Esophagus muscularis mucosa (tissue), 3 donors: ENCODE measurements at regions not wholly inside any gene's neighbourhood (a gene's known extent, or its start where the extent isn't known, plus 50 kb on each side); places are given as distances from the start of the nearest gene placed in this dataset.

Source experiments
- CTCF ChIP-seq, 3 experiments: fragments of 200-600 bp in 2 of 3; fragments of 450-650 bp in 1 of 3; sonication (generic) in 2 of 3; IDR thresholded peaks; one replicate each; pipeline ENCODE4 v1.5.1; 2017 to 2019; ENCODE audit warnings: antibody characterized with exemption in 3 of 3, mild to moderate bottlenecking in 2 of 3, moderate library complexity in 1 of 3
- POLR2A ChIP-seq: fragments of 450-650 bp; IDR thresholded peaks from one replicate; pipeline ENCODE4 v1.6.1; 2017; ENCODE audit warnings: antibody characterized with exemption, moderate library complexity, mild to moderate bottlenecking, low read depth
- POLR2AphosphoS5 ChIP-seq, 2 donors: sonication (generic); formaldehyde crosslinking; IDR thresholded peaks; one replicate each; pipeline ENCODE4 v1.6.1; 2017; ENCODE audit warnings: antibody characterized with exemption in 2 of 2

GRCh38 chr20:43843965-43844660, 70.5 kb upstream of the TOX2 start:
- no peak for TF ChIP-seq CTCF (IDR thresholded peaks at IDR 0.05)
- no peak for TF ChIP-seq POLR2AphosphoS5 (IDR thresholded peaks at IDR 0.05)
- TF ChIP-seq POLR2A = no peak
